GM18502 (cell line): ENCODE measurements at regions not wholly inside any gene's neighbourhood (a gene's known extent, or its start where the extent isn't known, plus 50 kb on each side); places are given as distances from the start of the nearest gene placed in this dataset.
"Not testable (repeated sequence)": the region's sequence is repeated elsewhere in the genome, so short reads cannot be mapped to it uniquely, and the experiment has no call there.

ENCODE experiments used
- ATAC-seq: cut with Tn5 transposase; IDR thresholded peaks from one replicate; pipeline ENCODE4 v1.9.1; 2021; ENCODE audit warnings: mild to moderate bottlenecking; ENCODE audit not compliant: unreplicated experiment, poor library complexity

- not testable (repeated sequence) for ATAC-seq
Observed at GRCh38 chr16:21334188-21335146, 56.4 kb upstream of the CRYM start.

- not testable (repeated sequence) for ATAC-seq
Observed at GRCh38 chr16:21333683-21334082, 55.6 kb upstream of the CRYM start.
